Adrenal gland (tissue), 5 donors: ENCODE measurements at regions not wholly inside any gene's neighbourhood (a gene's known extent, or its start where the extent isn't known, plus 50 kb on each side); places are given as distances from the start of the nearest gene placed in this dataset.

Experiments used
- POLR2A ChIP-seq, 2 donors: fragments of 450-650 bp; IDR thresholded peaks; one replicate each; pipeline ENCODE4 v1.6.1; 2017; ENCODE audit warnings: antibody characterized with exemption in 2 of 2, mild to moderate bottlenecking in 2 of 2, moderate library complexity in 1 of 2
- TF ChIP-seq, protein P1 (sequence below), 6 experiments: fragments of 450-650 bp in 4 of 6; fragments of 200-600 bp in 2 of 6; sonication (generic) in 1 of 6; IDR thresholded peaks; 1 replicate in 5 of 6; 2 replicates in 1 of 6; pipeline versions ENCODE4 v1.5.1 to v1.8.0; 2016 to 2021; ENCODE audit warnings: antibody characterized with exemption in 6 of 6, mild to moderate bottlenecking in 2 of 6, moderate library complexity in 1 of 6
- donor health status: DM: no; HTN: no; CAD: no.

DNA sequence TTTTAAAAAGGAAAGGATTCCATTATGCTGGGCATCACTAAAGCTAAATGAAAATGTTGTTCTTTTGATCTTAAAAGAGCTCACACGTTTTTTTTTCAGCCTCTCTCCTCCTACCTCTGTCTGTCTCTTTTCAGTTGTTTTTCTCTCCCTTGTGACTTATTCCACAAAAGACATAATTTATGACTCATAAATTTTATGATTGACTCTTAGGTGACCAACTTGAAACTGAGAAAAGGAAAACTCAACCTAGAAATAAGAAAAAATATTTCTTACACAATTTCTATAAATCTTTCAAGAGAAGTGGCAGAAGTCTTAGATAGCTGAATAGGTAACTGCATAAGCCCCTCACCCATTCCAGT is 227.7 kb upstream of the DDHD1 start:
- TF ChIP-seq POLR2A (IDR thresholded peaks at IDR 0.05) = no peak
- TF ChIP-seq, protein P1, sequence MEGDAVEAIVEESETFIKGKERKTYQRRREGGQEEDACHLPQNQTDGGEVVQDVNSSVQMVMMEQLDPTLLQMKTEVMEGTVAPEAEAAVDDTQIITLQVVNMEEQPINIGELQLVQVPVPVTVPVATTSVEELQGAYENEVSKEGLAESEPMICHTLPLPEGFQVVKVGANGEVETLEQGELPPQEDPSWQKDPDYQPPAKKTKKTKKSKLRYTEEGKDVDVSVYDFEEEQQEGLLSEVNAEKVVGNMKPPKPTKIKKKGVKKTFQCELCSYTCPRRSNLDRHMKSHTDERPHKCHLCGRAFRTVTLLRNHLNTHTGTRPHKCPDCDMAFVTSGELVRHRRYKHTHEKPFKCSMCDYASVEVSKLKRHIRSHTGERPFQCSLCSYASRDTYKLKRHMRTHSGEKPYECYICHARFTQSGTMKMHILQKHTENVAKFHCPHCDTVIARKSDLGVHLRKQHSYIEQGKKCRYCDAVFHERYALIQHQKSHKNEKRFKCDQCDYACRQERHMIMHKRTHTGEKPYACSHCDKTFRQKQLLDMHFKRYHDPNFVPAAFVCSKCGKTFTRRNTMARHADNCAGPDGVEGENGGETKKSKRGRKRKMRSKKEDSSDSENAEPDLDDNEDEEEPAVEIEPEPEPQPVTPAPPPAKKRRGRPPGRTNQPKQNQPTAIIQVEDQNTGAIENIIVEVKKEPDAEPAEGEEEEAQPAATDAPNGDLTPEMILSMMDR (IDR thresholded peaks at IDR 0.05) = no peak
